IPS DF 6.9 (cell line): ENCODE measurements at regions not wholly inside any gene's neighbourhood (a gene's known extent, or its start where the extent isn't known, plus 50 kb on each side); places are given as distances from the start of the nearest gene placed in this dataset.

ENCODE experiments used
- DNase-seq: peaks from one replicate; pipeline ENCODE4 v3.0.0-alpha.2; 2013; ENCODE audit warnings: low read depth, low spot score
- H3K27ac ChIP-seq: one replicate; pipeline ENCODE4 v1.5.1; 2013; ENCODE audit warnings: low read length, control low read depth
- H3K27me3 ChIP-seq: 2 replicates; pipeline ENCODE4 v1.6.1; 2013; ENCODE audit warnings: mild to moderate bottlenecking, low read length; ENCODE audit not compliant: control insufficient read depth, insufficient read depth
- H3K36me3 ChIP-seq: 2 replicates; pipeline ENCODE4 v1.6.1; 2013; ENCODE audit warnings: low read length; ENCODE audit not compliant: control insufficient read depth, insufficient read depth
- H3K4me1 ChIP-seq: 2 replicates; pipeline ENCODE4 v1.6.1; 2013; ENCODE audit warnings: low read length; ENCODE audit not compliant: control insufficient read depth, insufficient read depth
- H3K4me3 ChIP-seq: 2 replicates; pipeline ENCODE4 v1.5.1; 2013; ENCODE audit warnings: mild to moderate bottlenecking, low read length
- H3K9me3 ChIP-seq: 2 replicates; pipeline ENCODE4 v1.6.1; 2013; ENCODE audit warnings: low read length, inconsistent platforms; ENCODE audit not compliant: control insufficient read depth, insufficient read depth
- WGBS: extraction: QIAGEN DNeasy Blood & Tissue Kit; methylation state at CpG from one replicate; pipeline ENCODE4 v1.1.7; 2013; ENCODE audit warnings: mixed read lengths, missing lambda C conversion rate; ENCODE audit not compliant: insufficient read length, insufficient coverage; 5-methylcytosine and 5-hydroxymethylcytosine counted together

GRCh38 chr12:116433249-116433648 is 125.9 kb upstream of the MAP1LC3B2 start:
- H3K27ac ChIP-seq, result no peak overlapping the region
- H3K4me1 ChIP-seq, result peaks cover 7% of the 10 kb centered on the region; the same call in 1 of the 2 replicates
- H3K9me3 ChIP-seq, result no peaks in the 10 kb centered on the region
- no CpG with 5 or more reads among the region's 5 CpGs for WGBS
- H3K36me3 ChIP-seq, result no peaks in the 10 kb centered on the region
- DNase-seq, result no peak
- no peaks in the 10 kb centered on the region for H3K27me3 ChIP-seq
- H3K4me3 ChIP-seq, result no peak overlapping the region

GRCh38 chr12:116434155-116435011 is 124.8 kb upstream of the MAP1LC3B2 start:
- no peak for DNase-seq
- Histone ChIP-seq H3K4me3 (no peak overlapping the region), H3K27me3 (no peaks in the 10 kb centered on the region), H3K36me3 (no peaks in the 10 kb centered on the region), H3K27ac (no peak overlapping the region), H3K4me1 (peaks cover 5% of the 10 kb centered on the region; the same call in 1 of the 2 replicates), H3K9me3 (no peaks in the 10 kb centered on the region)
- no CpG with 5 or more reads among the region's 17 CpGs for WGBS

GRCh38 chr12:116435984-116436383 is 123.2 kb upstream of the MAP1LC3B2 start:
- peaks cover 5% of the 10 kb centered on the region; the same call in 1 of the 2 replicates for H3K4me1 ChIP-seq
- H3K27me3 ChIP-seq, result no peaks in the 10 kb centered on the region
- no peaks in the 10 kb centered on the region for H3K9me3 ChIP-seq
- H3K4me3 ChIP-seq, result no peak overlapping the region
- DNase-seq, result no peak
- H3K36me3 ChIP-seq, result no peaks in the 10 kb centered on the region
- H3K27ac ChIP-seq, result no peak overlapping the region
- no CpG with 5 or more reads among the region's 3 CpGs for WGBS

GRCh38 chr12:116436561-116437249 is 122.5 kb upstream of the MAP1LC3B2 start:
- Histone ChIP-seq H3K9me3 (no peaks in the 10 kb centered on the region), H3K27me3 (no peaks in the 10 kb centered on the region), H3K4me3 (no peak overlapping the region), H3K4me1 (peaks cover 5% of the 10 kb centered on the region; the same call in 1 of the 2 replicates), H3K36me3 (no peaks in the 10 kb centered on the region), H3K27ac (no peak overlapping the region)
- DNase-seq, result no peak
- WGBS, result no CpG with 5 or more reads among the region's 14 CpGs

- no peak overlapping the region for H3K4me3 ChIP-seq
- H3K27ac ChIP-seq, result no peak overlapping the region
- no peaks in the 10 kb centered on the region for H3K27me3 ChIP-seq
- no peak for DNase-seq
- H3K4me1 ChIP-seq, result no peaks in the 10 kb centered on the region
- no peaks in the 10 kb centered on the region for H3K9me3 ChIP-seq
- no CpG with 5 or more reads among the region's 4 CpGs for WGBS
- H3K36me3 ChIP-seq, result no peaks in the 10 kb centered on the region
These were observed 117.9 kb upstream of the MAP1LC3B2 start for GRCh38 chr12:116441292-116441691.

GRCh38 chr12:116442304-116442703 is 116.9 kb upstream of the MAP1LC3B2 start:
- Histone ChIP-seq H3K9me3 (no peaks in the 10 kb centered on the region), H3K27me3 (no peaks in the 10 kb centered on the region), H3K27ac (no peak overlapping the region), H3K4me1 (no peaks in the 10 kb centered on the region), H3K4me3 (no peak overlapping the region), H3K36me3 (no peaks in the 10 kb centered on the region)
- WGBS, result no CpG with 5 or more reads among the region's 3 CpGs
- DNase-seq, result no peak

GRCh38 chr12:116442946-116443345 is 116.2 kb upstream of the MAP1LC3B2 start:
- Histone ChIP-seq H3K27me3 (no peaks in the 10 kb centered on the region), H3K9me3 (no peaks in the 10 kb centered on the region), H3K4me3 (no peak overlapping the region), H3K36me3 (no peaks in the 10 kb centered on the region), H3K4me1 (no peaks in the 10 kb centered on the region), H3K27ac (no peak overlapping the region)
- WGBS, result no CpG with 5 or more reads among the region's 3 CpGs
- no peak for DNase-seq

GRCh38 chr12:116443821-116444589 is 115.2 kb upstream of the MAP1LC3B2 start:
- WGBS, result no CpG with 5 or more reads among the region's 16 CpGs
- DNase-seq, result no peak
- H3K27ac ChIP-seq, result no peak overlapping the region

GRCh38 chr12:116444590-116444943 is 114.6 kb upstream of the MAP1LC3B2 start:
- Histone ChIP-seq H3K27ac (no peak overlapping the region), H3K4me3 (no peak overlapping the region), H3K4me1 (no peaks in the 10 kb centered on the region), H3K27me3 (no peaks in the 10 kb centered on the region), H3K36me3 (no peaks in the 10 kb centered on the region), H3K9me3 (no peaks in the 10 kb centered on the region)
- no CpG with 5 or more reads among the region's 7 CpGs for WGBS
- DNase-seq, result no peak

More at GRCh38 chr12:116443821-116444589, 115.2 kb upstream of the MAP1LC3B2 start:
- Histone ChIP-seq H3K27me3 (no peaks in the 10 kb centered on the region), H3K36me3 (no peaks in the 10 kb centered on the region), H3K4me3 (no peak overlapping the region), H3K9me3 (no peaks in the 10 kb centered on the region), H3K4me1 (no peaks in the 10 kb centered on the region)

- H3K27ac ChIP-seq, result no peak overlapping the region
- no peaks in the 10 kb centered on the region for H3K27me3 ChIP-seq
- H3K4me3 ChIP-seq, result no peak overlapping the region
- H3K9me3 ChIP-seq, result no peaks in the 10 kb centered on the region
- H3K4me1 ChIP-seq, result no peaks in the 10 kb centered on the region
- no peaks in the 10 kb centered on the region for H3K36me3 ChIP-seq
- no peak for DNase-seq
- WGBS, result no CpG with 5 or more reads among the region's 11 CpGs
These were observed 110.9 kb upstream of the MAP1LC3B2 start for GRCh38 chr12:116448165-116448739.
